ENCODE measurements at regions not wholly inside any gene's neighbourhood (a gene's known extent, or its start where the extent isn't known, plus 50 kb on each side); places are given as distances from the start of the nearest gene placed in this dataset.

- H3K27ac ChIP-seq (ENCODE audit: low read depth, low read length), result no peak overlapping the region
- H3K9ac ChIP-seq (ENCODE audit: low read length), result no peak overlapping the region
- H3K4me1 ChIP-seq (ENCODE audit: control insufficient read depth, insufficient read depth, low read length), result peaks cover 40% of the 10 kb centered on the region
- H3K4me3 ChIP-seq (ENCODE audit: low read depth, low read length), result no peak overlapping the region
- no peaks in the 10 kb centered on the region for H3K9me3 ChIP-seq (ENCODE audit: control insufficient read depth, insufficient read depth, low read depth, low read length)
- H3K27me3 ChIP-seq (ENCODE audit: control insufficient read depth, insufficient read depth, low read length), result no peaks in the 10 kb centered on the region
- no peaks in the 10 kb centered on the region for H3K36me3 ChIP-seq (ENCODE audit: control insufficient read depth, insufficient read depth, low read length)
Observed at GRCh38 chr2:128384446-128384845, 65.8 kb upstream of the HS6ST1 start.

GRCh38 chr2:128384956-128385355, 66.3 kb upstream of the HS6ST1 start:
- H3K4me1 ChIP-seq (ENCODE audit: control insufficient read depth, insufficient read depth, low read length), result peaks cover 37% of the 10 kb centered on the region
- no peaks in the 10 kb centered on the region for H3K36me3 ChIP-seq (ENCODE audit: control insufficient read depth, insufficient read depth, low read length)
- no peaks in the 10 kb centered on the region for H3K9me3 ChIP-seq (ENCODE audit: control insufficient read depth, insufficient read depth, low read depth, low read length)
- no peaks in the 10 kb centered on the region for H3K27me3 ChIP-seq (ENCODE audit: control insufficient read depth, insufficient read depth, low read length)
- H3K27ac ChIP-seq (ENCODE audit: low read depth, low read length), result no peak overlapping the region
- no peak overlapping the region for H3K4me3 ChIP-seq (ENCODE audit: low read depth, low read length)
- H3K9ac ChIP-seq (ENCODE audit: low read length), result no peak overlapping the region

- H3K27ac ChIP-seq (ENCODE audit: low read depth, low read length), result no peak overlapping the region
- no peaks in the 10 kb centered on the region for H3K9me3 ChIP-seq (ENCODE audit: control insufficient read depth, insufficient read depth, low read depth, low read length)
- H3K4me3 ChIP-seq (ENCODE audit: low read depth, low read length), result no peak overlapping the region
- no peak overlapping the region for H3K9ac ChIP-seq (ENCODE audit: low read length)
- peaks cover 34% of the 10 kb centered on the region for H3K4me1 ChIP-seq (ENCODE audit: control insufficient read depth, insufficient read depth, low read length)
- no peaks in the 10 kb centered on the region for H3K36me3 ChIP-seq (ENCODE audit: control insufficient read depth, insufficient read depth, low read length)
- no peaks in the 10 kb centered on the region for H3K27me3 ChIP-seq (ENCODE audit: control insufficient read depth, insufficient read depth, low read length)
Observed at GRCh38 chr2:128385365-128385764, 66.7 kb upstream of the HS6ST1 start.

- Histone ChIP-seq H3K9ac (ENCODE audit: low read length) (no peak overlapping the region), H3K9me3 (ENCODE audit: control insufficient read depth, insufficient read depth, low read depth, low read length) (no peaks in the 10 kb centered on the region), H3K4me1 (ENCODE audit: control insufficient read depth, insufficient read depth, low read length) (peaks cover 28% of the 10 kb centered on the region), H3K27me3 (ENCODE audit: control insufficient read depth, insufficient read depth, low read length) (no peaks in the 10 kb centered on the region), H3K36me3 (ENCODE audit: control insufficient read depth, insufficient read depth, low read length) (no peaks in the 10 kb centered on the region), H3K27ac (ENCODE audit: low read depth, low read length) (no peak overlapping the region), H3K4me3 (ENCODE audit: low read depth, low read length) (no peak overlapping the region)
Observed at GRCh38 chr2:128386066-128386465, 67.4 kb upstream of the HS6ST1 start.

- Histone ChIP-seq H3K9me3 (ENCODE audit: control insufficient read depth, insufficient read depth, low read depth, low read length) (no peaks in the 10 kb centered on the region), H3K9ac (ENCODE audit: low read length) (no peak overlapping the region), H3K27ac (ENCODE audit: low read depth, low read length) (no peak overlapping the region), H3K27me3 (ENCODE audit: control insufficient read depth, insufficient read depth, low read length) (no peaks in the 10 kb centered on the region), H3K4me3 (ENCODE audit: low read depth, low read length) (no peak overlapping the region), H3K4me1 (ENCODE audit: control insufficient read depth, insufficient read depth, low read length) (peaks cover 14% of the 10 kb centered on the region), H3K36me3 (ENCODE audit: control insufficient read depth, insufficient read depth, low read length) (no peaks in the 10 kb centered on the region)
Observed at GRCh38 chr2:128388499-128388941, 69.9 kb upstream of the HS6ST1 start.

GRCh38 chr2:128389388-128390086, 70.9 kb upstream of the HS6ST1 start:
- Histone ChIP-seq H3K36me3 (ENCODE audit: control insufficient read depth, insufficient read depth, low read length) (no peaks in the 10 kb centered on the region), H3K27me3 (ENCODE audit: control insufficient read depth, insufficient read depth, low read length) (no peaks in the 10 kb centered on the region), H3K9ac (ENCODE audit: low read length) (no peak overlapping the region), H3K9me3 (ENCODE audit: control insufficient read depth, insufficient read depth, low read depth, low read length) (no peaks in the 10 kb centered on the region), H3K27ac (ENCODE audit: low read depth, low read length) (no peak overlapping the region), H3K4me3 (ENCODE audit: low read depth, low read length) (no peak overlapping the region), H3K4me1 (ENCODE audit: control insufficient read depth, insufficient read depth, low read length) (peaks cover 14% of the 10 kb centered on the region)

- no peaks in the 10 kb centered on the region for H3K27me3 ChIP-seq (ENCODE audit: control insufficient read depth, insufficient read depth, low read length)
- H3K4me1 ChIP-seq (ENCODE audit: control insufficient read depth, insufficient read depth, low read length), result peaks cover 14% of the 10 kb centered on the region
- H3K36me3 ChIP-seq (ENCODE audit: control insufficient read depth, insufficient read depth, low read length), result no peaks in the 10 kb centered on the region
- no peaks in the 10 kb centered on the region for H3K9me3 ChIP-seq (ENCODE audit: control insufficient read depth, insufficient read depth, low read depth, low read length)
- no peak overlapping the region for H3K9ac ChIP-seq (ENCODE audit: low read length)
- H3K4me3 ChIP-seq (ENCODE audit: low read depth, low read length), result no peak overlapping the region
- H3K27ac ChIP-seq (ENCODE audit: low read depth, low read length), result no peak overlapping the region
Observed at GRCh38 chr2:128390256-128390990, 71.8 kb upstream of the HS6ST1 start.

GRCh38 chr2:128390991-128391630, 72.4 kb upstream of the HS6ST1 start:
- Histone ChIP-seq H3K36me3 (ENCODE audit: control insufficient read depth, insufficient read depth, low read length) (no peaks in the 10 kb centered on the region), H3K27me3 (ENCODE audit: control insufficient read depth, insufficient read depth, low read length) (no peaks in the 10 kb centered on the region), H3K4me3 (ENCODE audit: low read depth, low read length) (no peak overlapping the region), H3K9me3 (ENCODE audit: control insufficient read depth, insufficient read depth, low read depth, low read length) (no peaks in the 10 kb centered on the region), H3K27ac (ENCODE audit: low read depth, low read length) (no peak overlapping the region), H3K4me1 (ENCODE audit: control insufficient read depth, insufficient read depth, low read length) (peaks cover 21% of the 10 kb centered on the region), H3K9ac (ENCODE audit: low read length) (no peak overlapping the region)

- H3K4me3 ChIP-seq (ENCODE audit: low read depth, low read length), result no peak overlapping the region
- H3K27me3 ChIP-seq (ENCODE audit: control insufficient read depth, insufficient read depth, low read length), result no peaks in the 10 kb centered on the region
- no peak overlapping the region for H3K27ac ChIP-seq (ENCODE audit: low read depth, low read length)
Observed at GRCh38 chr2:128391679-128392078, 73.0 kb upstream of the HS6ST1 start.

GRCh38 chr2:128392207-128392606, 73.5 kb upstream of the HS6ST1 start:
- Histone ChIP-seq H3K9ac (ENCODE audit: low read length) (no peak overlapping the region), H3K9me3 (ENCODE audit: control insufficient read depth, insufficient read depth, low read depth, low read length) (no peaks in the 10 kb centered on the region), H3K36me3 (ENCODE audit: control insufficient read depth, insufficient read depth, low read length) (no peaks in the 10 kb centered on the region), H3K4me1 (ENCODE audit: control insufficient read depth, insufficient read depth, low read length) (peaks cover 25% of the 10 kb centered on the region), H3K27ac (ENCODE audit: low read depth, low read length) (no peak overlapping the region), H3K4me3 (ENCODE audit: low read depth, low read length) (no peak overlapping the region), H3K27me3 (ENCODE audit: control insufficient read depth, insufficient read depth, low read length) (no peaks in the 10 kb centered on the region)

More at GRCh38 chr2:128391679-128392078, 73.0 kb upstream of the HS6ST1 start:
- Histone ChIP-seq H3K9ac (ENCODE audit: low read length) (no peak overlapping the region), H3K36me3 (ENCODE audit: control insufficient read depth, insufficient read depth, low read length) (no peaks in the 10 kb centered on the region), H3K9me3 (ENCODE audit: control insufficient read depth, insufficient read depth, low read depth, low read length) (no peaks in the 10 kb centered on the region), H3K4me1 (ENCODE audit: control insufficient read depth, insufficient read depth, low read length) (peaks cover 25% of the 10 kb centered on the region)
